AG04450 (cell line): ENCODE measurements at regions not wholly inside any gene's neighbourhood (a gene's known extent, or its start where the extent isn't known, plus 50 kb on each side); places are given as distances from the start of the nearest gene placed in this dataset.
"Not testable (repeated sequence)": the region's sequence is repeated elsewhere in the genome, so short reads cannot be mapped to it uniquely, and the experiment has no call there.

Experiments
- CTCF ChIA-PET: fragments of 300-600, 350-600 bp; formaldehyde crosslinking; extraction: SDS; loops from one replicate; lab custom pipeline; 2022; ENCODE audit warnings: antibody characterized with exemption, inconsistent platforms; lab: Charles Lee
- POLR2A ChIA-PET: fragments of 350-600 bp; formaldehyde crosslinking; extraction: SDS; loops from one replicate; lab custom pipeline; 2021; ENCODE audit warnings: antibody characterized with exemption, inconsistent platforms; lab: Yijun Ruan, JAX
- DNase-seq: peaks from one replicate; pipeline ENCODE4 v3.0.0-alpha.2; 2011; ENCODE audit warnings: low read depth, low spot score
- H3K27ac ChIP-seq: one replicate; pipeline ENCODE4 v1.5.1; 2012; ENCODE audit warnings: low read depth, low read length, control low read depth
- H3K27me3 ChIP-seq: one replicate; pipeline ENCODE4 v1.6.0; 2012; ENCODE audit warnings: low read length; ENCODE audit not compliant: control insufficient read depth, insufficient read depth
- H3K4me3 ChIP-seq: 2 replicates; pipeline ENCODE4 v1.5.1; 2011; ENCODE audit warnings: mild to moderate bottlenecking, low read depth, low read length, control low read depth
- H3K9me3 ChIP-seq: 2 replicates; pipeline ENCODE4 v1.5.1; 2012; ENCODE audit warnings: low read length; ENCODE audit not compliant: control insufficient read depth, insufficient read depth
- CTCF ChIP-seq: IDR thresholded peaks from 2 replicates; pipeline ENCODE4 v1.5.1; 2011; ENCODE audit warnings: low read depth, low read length, control low read depth, inconsistent platforms

GRCh38 chr14:105989566-105990302 is 463.4 kb downstream of the TMEM121 start:
- Histone ChIP-seq H3K27ac (no peak overlapping the region), H3K9me3 (peaks cover 16% of the 10 kb centered on the region), H3K27me3 (no peaks in the 10 kb centered on the region), H3K4me3 (no peak overlapping the region)
- TF ChIP-seq CTCF, result no peak
- CTCF ChIA-PET, result no interaction called here
- no peak for DNase-seq
- POLR2A ChIA-PET, result no interaction called here

DNA sequence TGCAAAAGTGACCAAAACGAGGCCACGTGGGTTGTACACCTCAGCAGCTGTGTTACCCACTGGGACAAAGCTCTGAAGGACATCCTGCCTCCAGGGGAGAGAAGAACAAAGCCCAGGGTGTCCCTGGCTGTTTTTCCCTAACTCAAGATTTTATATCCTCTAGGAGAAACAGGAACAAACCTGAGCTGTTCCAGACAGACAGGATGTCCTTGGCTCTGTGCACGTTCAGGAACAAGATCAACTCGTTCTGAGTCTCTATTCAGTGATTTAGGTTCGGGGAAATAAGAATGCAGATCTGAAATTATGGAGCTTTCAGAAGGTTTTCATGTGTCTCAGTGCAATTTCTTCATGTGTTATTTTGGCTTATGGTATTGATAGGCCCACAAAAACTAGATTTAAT is 465.3 kb downstream of the TMEM121 start:
- DNase-seq, H3K27me3 ChIP-seq, H3K27ac ChIP-seq, CTCF ChIA-PET, H3K4me3 ChIP-seq, POLR2A ChIA-PET: not testable (repeated sequence)
- peaks cover 14% of the 10 kb centered on the region for H3K9me3 ChIP-seq

- no peaks in the 10 kb centered on the region for H3K27me3 ChIP-seq
- H3K4me3 ChIP-seq, result no peak overlapping the region
- H3K27ac ChIP-seq, result no peak overlapping the region
- peaks cover 8% of the 10 kb centered on the region for H3K9me3 ChIP-seq
- CTCF ChIA-PET, result no interaction called here
- POLR2A ChIA-PET, result no interaction called here
- DNase-seq, result no peak
- TF ChIP-seq CTCF, result no peak
These were observed 467.4 kb downstream of the TMEM121 start for GRCh38 chr14:105993814-105994213.

GRCh38 chr14:105995011-105995710 is 468.8 kb downstream of the TMEM121 start:
- H3K9me3 ChIP-seq, result peaks cover 19% of the 10 kb centered on the region
- H3K27me3 ChIP-seq, H3K4me3 ChIP-seq, CTCF ChIA-PET, POLR2A ChIA-PET, H3K27ac ChIP-seq, DNase-seq: not testable (repeated sequence)

GRCh38 chr14:105998597-105998996 is 472.2 kb downstream of the TMEM121 start:
- POLR2A ChIA-PET, CTCF ChIA-PET, H3K4me3 ChIP-seq, H3K27me3 ChIP-seq, DNase-seq, H3K27ac ChIP-seq: not testable (repeated sequence)
- peaks cover 29% of the 10 kb centered on the region for H3K9me3 ChIP-seq

DNA sequence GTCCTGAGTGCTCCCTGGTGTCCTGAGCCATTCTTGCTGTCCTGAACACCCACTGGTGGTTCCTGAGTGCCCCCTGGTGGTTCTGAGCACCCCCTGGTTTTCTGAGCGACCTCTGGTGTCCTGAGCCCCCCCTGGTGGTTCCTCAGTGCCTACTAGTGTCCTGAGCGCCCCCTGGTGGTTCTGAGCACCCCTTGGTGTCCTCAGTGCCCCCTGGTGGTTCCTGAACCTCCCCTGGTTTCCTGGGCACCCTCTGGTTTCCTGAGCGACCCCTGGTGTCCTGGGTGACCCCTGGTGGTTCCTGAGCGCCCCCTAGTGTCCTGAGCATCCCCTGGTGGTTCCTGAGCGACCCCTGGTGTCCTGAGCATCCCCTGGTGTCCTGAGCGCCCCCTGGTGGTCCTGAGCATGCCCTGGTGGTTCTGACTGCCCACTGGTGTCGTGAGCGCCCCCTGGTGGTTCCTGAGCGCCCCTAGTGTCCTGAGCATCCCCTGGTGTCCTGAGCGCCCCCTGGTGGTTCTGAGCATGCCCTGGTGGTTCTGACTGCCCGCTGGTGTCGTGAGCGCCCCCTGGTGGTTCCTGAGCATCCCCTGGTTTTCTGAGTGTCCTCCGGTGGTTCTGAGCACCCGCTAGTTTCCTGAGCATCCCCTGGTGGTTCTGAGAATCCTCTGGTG is 473.1 kb downstream of the TMEM121 start:
- Histone ChIP-seq H3K27me3 (no peaks in the 10 kb centered on the region), H3K4me3 (no peak overlapping the region), H3K9me3 (peaks cover 21% of the 10 kb centered on the region), H3K27ac (no peak overlapping the region)
- 0 out of 2 replicates have a peak, but pooled peaks have one; percentile 2 for TF ChIP-seq CTCF
- ChIA-PET CTCF (no interaction called here), POLR2A (no interaction called here)
- no peak for DNase-seq

GRCh38 chr14:106000029-106000511 is 473.7 kb downstream of the TMEM121 start:
- CTCF ChIA-PET, H3K27ac ChIP-seq, POLR2A ChIA-PET, H3K27me3 ChIP-seq, H3K4me3 ChIP-seq, DNase-seq: not testable (repeated sequence)
- H3K9me3 ChIP-seq, result peaks cover 21% of the 10 kb centered on the region

GRCh38 chr14:106001277-106001676 is 474.9 kb downstream of the TMEM121 start:
- H3K27me3 ChIP-seq, DNase-seq, POLR2A ChIA-PET, H3K27ac ChIP-seq, H3K4me3 ChIP-seq, CTCF ChIA-PET: not testable (repeated sequence)
- H3K9me3 ChIP-seq, result peaks cover 24% of the 10 kb centered on the region
